ENCODE measurements at regions not wholly inside any gene's neighbourhood (a gene's known extent, or its start where the extent isn't known, plus 50 kb on each side); places are given as distances from the start of the nearest gene placed in this dataset.

DNA sequence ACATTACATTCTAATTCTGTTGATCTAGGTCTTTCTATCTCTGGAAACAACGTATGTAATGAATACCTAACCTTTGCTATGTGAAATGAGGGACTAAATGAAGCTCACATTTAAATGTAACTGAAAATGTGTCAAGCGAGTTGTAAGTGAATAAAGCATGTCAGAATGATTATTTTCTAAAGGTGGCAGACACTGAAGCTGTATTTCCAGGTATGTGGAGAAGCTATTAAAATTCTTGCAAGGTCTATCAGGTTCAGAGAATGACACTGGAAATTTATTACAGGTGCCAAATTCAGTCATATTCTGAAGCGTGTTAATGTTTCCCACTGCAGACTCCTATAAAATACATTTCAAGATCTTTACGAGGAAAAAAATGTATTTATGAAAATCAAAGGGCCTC, 641.4 kb downstream of the RPS29 start:
- Histone ChIP-seq H2AFZ (ENCODE audit: low read length) (no peak overlapping the region), H3F3A (ENCODE audit: insufficient read depth, low read length) (no peaks in the 10 kb centered on the region), H3K79me2 (ENCODE audit: insufficient read depth, low read length) (no peaks in the 10 kb centered on the region), H3K9me3 (ENCODE audit: low read length) (no peaks in the 10 kb centered on the region), H4K20me1 (ENCODE audit: insufficient read depth, low read length) (no peaks in the 10 kb centered on the region), H3K4me2 (ENCODE audit: low read length) (no peak overlapping the region), H3K9ac (ENCODE audit: low read length) (no peak overlapping the region), H3K9me2 (ENCODE audit: low read depth, low read length) (no peaks in the 10 kb centered on the region), H3K27ac (ENCODE audit: low read depth, low read length, poor library complexity, severe bottlenecking) (no peak overlapping the region), H3K36me3 (ENCODE audit: insufficient read depth, low read length) (no peaks in the 10 kb centered on the region), H3K4me1 (ENCODE audit: insufficient read depth, low read length, severe bottlenecking) (no peaks in the 10 kb centered on the region), H3K4me3 (ENCODE audit: low read depth, low read length, poor library complexity, severe bottlenecking) (no peak overlapping the region), H3K27me3 (ENCODE audit: insufficient read depth, low read length) (no peaks in the 10 kb centered on the region)
- TF ChIP-seq EZH2 (IDR thresholded peaks at IDR 0.05; ENCODE audit: borderline replicate concordance, low read length) = no peak
- TF ChIP-seq, protein P1, sequence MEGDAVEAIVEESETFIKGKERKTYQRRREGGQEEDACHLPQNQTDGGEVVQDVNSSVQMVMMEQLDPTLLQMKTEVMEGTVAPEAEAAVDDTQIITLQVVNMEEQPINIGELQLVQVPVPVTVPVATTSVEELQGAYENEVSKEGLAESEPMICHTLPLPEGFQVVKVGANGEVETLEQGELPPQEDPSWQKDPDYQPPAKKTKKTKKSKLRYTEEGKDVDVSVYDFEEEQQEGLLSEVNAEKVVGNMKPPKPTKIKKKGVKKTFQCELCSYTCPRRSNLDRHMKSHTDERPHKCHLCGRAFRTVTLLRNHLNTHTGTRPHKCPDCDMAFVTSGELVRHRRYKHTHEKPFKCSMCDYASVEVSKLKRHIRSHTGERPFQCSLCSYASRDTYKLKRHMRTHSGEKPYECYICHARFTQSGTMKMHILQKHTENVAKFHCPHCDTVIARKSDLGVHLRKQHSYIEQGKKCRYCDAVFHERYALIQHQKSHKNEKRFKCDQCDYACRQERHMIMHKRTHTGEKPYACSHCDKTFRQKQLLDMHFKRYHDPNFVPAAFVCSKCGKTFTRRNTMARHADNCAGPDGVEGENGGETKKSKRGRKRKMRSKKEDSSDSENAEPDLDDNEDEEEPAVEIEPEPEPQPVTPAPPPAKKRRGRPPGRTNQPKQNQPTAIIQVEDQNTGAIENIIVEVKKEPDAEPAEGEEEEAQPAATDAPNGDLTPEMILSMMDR (IDR thresholded peaks at IDR 0.05; ENCODE audit: low read length) = no peak

DNA sequence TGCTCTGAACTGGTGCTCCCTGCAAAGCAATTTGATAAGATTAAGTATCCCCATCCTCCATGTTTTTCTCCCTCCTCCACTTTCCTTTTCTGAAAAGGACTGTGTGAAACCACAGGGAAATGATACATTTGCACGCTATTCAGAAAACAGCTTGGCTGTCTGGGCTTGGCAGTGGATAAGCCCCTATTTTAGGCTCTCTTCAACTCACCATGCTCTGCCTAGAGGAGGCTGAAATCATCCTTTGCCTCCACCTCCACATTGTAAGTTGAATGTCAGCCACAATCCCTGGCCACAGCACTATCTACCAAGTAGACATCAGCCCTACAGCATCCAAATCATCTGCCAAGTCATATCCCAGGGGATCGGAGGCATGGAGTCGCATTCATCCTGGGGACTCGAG, 642.3 kb downstream of the RPS29 start:
- no peak for TF ChIP-seq EZH2 (IDR thresholded peaks at IDR 0.05; ENCODE audit: borderline replicate concordance, low read length)
- TF ChIP-seq, protein P1 (IDR thresholded peaks at IDR 0.05; ENCODE audit: low read length) = no peak
- no peaks in the 10 kb centered on the region for H3F3A ChIP-seq (ENCODE audit: insufficient read depth, low read length)
- H3K79me2 ChIP-seq (ENCODE audit: insufficient read depth, low read length) = no peaks in the 10 kb centered on the region
- no peak overlapping the region for H3K27ac ChIP-seq (ENCODE audit: low read depth, low read length, poor library complexity, severe bottlenecking)
- H3K9ac ChIP-seq (ENCODE audit: low read length) = no peak overlapping the region
- H3K9me3 ChIP-seq (ENCODE audit: low read length) = no peaks in the 10 kb centered on the region
- H2AFZ ChIP-seq (ENCODE audit: low read length) = no peak overlapping the region
- H3K9me2 ChIP-seq (ENCODE audit: low read depth, low read length) = no peaks in the 10 kb centered on the region
- H3K4me2 ChIP-seq (ENCODE audit: low read length) = no peak overlapping the region
- H4K20me1 ChIP-seq (ENCODE audit: insufficient read depth, low read length) = no peaks in the 10 kb centered on the region
- no peaks in the 10 kb centered on the region for H3K36me3 ChIP-seq (ENCODE audit: insufficient read depth, low read length)
- no peak overlapping the region for H3K4me3 ChIP-seq (ENCODE audit: low read depth, low read length, poor library complexity, severe bottlenecking)
- no peaks in the 10 kb centered on the region for H3K27me3 ChIP-seq (ENCODE audit: insufficient read depth, low read length)
- no peaks in the 10 kb centered on the region for H3K4me1 ChIP-seq (ENCODE audit: insufficient read depth, low read length, severe bottlenecking)

DNA sequence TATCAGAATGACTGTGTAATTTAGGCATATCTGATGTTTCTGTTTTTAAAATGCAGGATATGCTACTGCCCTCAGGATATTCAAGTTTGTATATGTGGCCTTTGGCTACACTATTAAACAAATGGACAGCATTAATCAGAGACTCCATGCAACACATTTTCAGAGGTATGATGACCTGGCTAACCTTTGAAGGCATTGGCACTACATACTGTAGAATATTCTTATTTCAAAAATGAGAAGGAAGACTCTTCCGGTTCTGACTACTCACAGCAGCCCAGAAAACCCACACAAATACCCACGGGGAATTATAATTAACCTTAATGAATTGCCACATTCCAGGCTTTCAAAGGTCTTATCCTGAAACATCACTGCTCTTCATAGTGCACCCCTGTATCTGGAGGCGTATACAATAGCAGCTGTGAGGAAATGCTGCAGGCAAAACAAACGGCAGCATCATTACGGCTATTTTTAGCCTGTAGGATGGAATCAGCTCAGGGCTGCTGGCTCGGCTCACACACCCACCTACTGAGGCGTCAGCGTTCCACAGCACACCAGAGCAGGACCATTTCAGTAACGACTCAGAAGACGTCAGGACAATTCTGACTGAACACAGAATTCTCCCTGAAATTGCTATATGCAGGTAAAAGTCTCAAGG, 648.5 kb downstream of the RPS29 start:
- H4K20me1 ChIP-seq (ENCODE audit: insufficient read depth, low read length) = no peaks in the 10 kb centered on the region
- H3K4me1 ChIP-seq (ENCODE audit: insufficient read depth, low read length, severe bottlenecking) = no peaks in the 10 kb centered on the region
- no peaks in the 10 kb centered on the region for H3K27me3 ChIP-seq (ENCODE audit: insufficient read depth, low read length)
- no peak overlapping the region for H3K4me2 ChIP-seq (ENCODE audit: low read length)
- H3K9me3 ChIP-seq (ENCODE audit: low read length) = no peaks in the 10 kb centered on the region
- no peak overlapping the region for H3K9ac ChIP-seq (ENCODE audit: low read length)
- H3K4me3 ChIP-seq (ENCODE audit: low read depth, low read length, poor library complexity, severe bottlenecking) = no peak overlapping the region
- TF ChIP-seq EZH2 (IDR thresholded peaks at IDR 0.05; ENCODE audit: borderline replicate concordance, low read length) = no peak
- TF ChIP-seq, protein P1 (IDR thresholded peaks at IDR 0.05; ENCODE audit: low read length) = no peak
- H3K79me2 ChIP-seq (ENCODE audit: insufficient read depth, low read length) = no peaks in the 10 kb centered on the region
- no peak overlapping the region for H3K27ac ChIP-seq (ENCODE audit: low read depth, low read length, poor library complexity, severe bottlenecking)
- no peak overlapping the region for H2AFZ ChIP-seq (ENCODE audit: low read length)
- no peaks in the 10 kb centered on the region for H3K9me2 ChIP-seq (ENCODE audit: low read depth, low read length)
- no peaks in the 10 kb centered on the region for H3K36me3 ChIP-seq (ENCODE audit: insufficient read depth, low read length)
- no peaks in the 10 kb centered on the region for H3F3A ChIP-seq (ENCODE audit: insufficient read depth, low read length)
